ENCODE measurements at regions not wholly inside any gene's neighbourhood (a gene's known extent, or its start where the extent isn't known, plus 50 kb on each side); places are given as distances from the start of the nearest gene placed in this dataset.
A peak's percentile ranks its signal among the peaks of the same experiment; 100 is the strongest.

DNA sequence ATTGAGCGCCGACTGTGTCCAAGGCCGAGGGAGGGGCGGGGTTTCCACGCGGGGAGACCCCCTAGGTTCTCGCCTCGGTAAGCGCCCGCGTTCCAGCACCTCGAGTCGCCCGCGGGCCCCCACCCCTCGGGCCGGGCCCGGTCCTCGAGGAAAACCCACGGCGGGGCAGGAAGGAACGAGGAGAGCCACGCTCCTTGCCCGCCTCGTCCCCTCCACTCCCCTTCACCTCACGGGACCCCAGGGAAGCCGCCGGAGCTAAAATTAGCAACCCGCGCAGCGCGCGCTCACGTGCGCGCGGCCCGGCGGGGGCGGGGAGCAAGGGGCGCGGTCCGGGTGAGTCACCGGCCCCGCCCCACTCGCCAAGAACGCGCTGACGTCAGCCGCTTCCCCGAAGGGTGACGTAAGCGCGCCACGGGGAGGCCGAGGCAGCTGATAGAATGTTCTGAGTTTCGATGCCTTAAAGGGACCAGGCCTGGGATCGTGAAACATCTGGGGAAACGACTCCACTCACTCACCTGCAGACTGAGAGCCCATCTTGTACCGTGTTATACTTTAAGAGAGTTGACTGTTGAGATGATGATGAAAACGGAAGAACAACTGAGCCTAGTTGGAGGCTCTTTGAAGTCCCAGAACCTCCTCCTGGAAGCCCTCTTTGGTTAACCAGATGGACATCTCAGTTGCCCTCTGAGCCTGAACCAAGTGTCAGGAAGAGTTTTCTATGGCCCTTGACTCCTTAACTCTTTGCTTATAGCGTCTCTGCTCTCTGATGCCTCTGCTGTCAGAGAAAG, 49.7 kb upstream of the ATF3 start:
- H3K36me3 ChIP-seq = no peaks in the 10 kb centered on the region
- peak overlapping the region; percentile 96 for H3K27ac ChIP-seq (replicated peaks)
- H3K4me3 ChIP-seq = peak overlapping the region; percentile 76
- peaks cover 19% of the 10 kb centered on the region for H3K9me3 ChIP-seq (replicated peaks)
- peak; percentile 92 for DNase-seq
- intact Hi-C loops (cut with micrococcal nuclease) = no loop called here
- TF ChIP-seq, protein P1, sequence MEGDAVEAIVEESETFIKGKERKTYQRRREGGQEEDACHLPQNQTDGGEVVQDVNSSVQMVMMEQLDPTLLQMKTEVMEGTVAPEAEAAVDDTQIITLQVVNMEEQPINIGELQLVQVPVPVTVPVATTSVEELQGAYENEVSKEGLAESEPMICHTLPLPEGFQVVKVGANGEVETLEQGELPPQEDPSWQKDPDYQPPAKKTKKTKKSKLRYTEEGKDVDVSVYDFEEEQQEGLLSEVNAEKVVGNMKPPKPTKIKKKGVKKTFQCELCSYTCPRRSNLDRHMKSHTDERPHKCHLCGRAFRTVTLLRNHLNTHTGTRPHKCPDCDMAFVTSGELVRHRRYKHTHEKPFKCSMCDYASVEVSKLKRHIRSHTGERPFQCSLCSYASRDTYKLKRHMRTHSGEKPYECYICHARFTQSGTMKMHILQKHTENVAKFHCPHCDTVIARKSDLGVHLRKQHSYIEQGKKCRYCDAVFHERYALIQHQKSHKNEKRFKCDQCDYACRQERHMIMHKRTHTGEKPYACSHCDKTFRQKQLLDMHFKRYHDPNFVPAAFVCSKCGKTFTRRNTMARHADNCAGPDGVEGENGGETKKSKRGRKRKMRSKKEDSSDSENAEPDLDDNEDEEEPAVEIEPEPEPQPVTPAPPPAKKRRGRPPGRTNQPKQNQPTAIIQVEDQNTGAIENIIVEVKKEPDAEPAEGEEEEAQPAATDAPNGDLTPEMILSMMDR (IDR thresholded peaks at IDR 0.05; ENCODE audit: borderline replicate concordance) = no peak
- H3K27me3 ChIP-seq (ENCODE audit: low read depth) = no peaks in the 10 kb centered on the region
- peaks cover 25% of the 10 kb centered on the region for H3K4me1 ChIP-seq

Data from left ventricle myocardium inferior (tissue), 1 donor.